ENCODE measurements at regions not wholly inside any gene's neighbourhood (a gene's known extent, or its start where the extent isn't known, plus 50 kb on each side); places are given as distances from the start of the nearest gene placed in this dataset.

- TF ChIP-seq ZFP3 (CRISPR knock-in tag; IDR thresholded peaks at IDR 0.05) (no peak), ZC3H10 (CRISPR knock-in tag; IDR thresholded peaks at IDR 0.05) (peak; percentile 92), ZNF70 (CRISPR knock-in tag; IDR thresholded peaks at IDR 0.05) (no peak), OSR1 (CRISPR knock-in tag; IDR thresholded peaks at IDR 0.05) (no peak), CREB5 (CRISPR knock-in tag; IDR thresholded peaks at IDR 0.05; ENCODE audit: low read depth) (no peak), ZNF8 (CRISPR knock-in tag; IDR thresholded peaks at IDR 0.05) (no peak)
These were observed 782.5 kb upstream of the INTU start for GRCh38 chr4:126850286-126850685.
